ENCODE measurements at regions not wholly inside any gene's neighbourhood (a gene's known extent, or its start where the extent isn't known, plus 50 kb on each side); places are given as distances from the start of the nearest gene placed in this dataset.
A peak's percentile ranks its signal among the peaks of the same experiment; 100 is the strongest.

GRCh38 chr15:70253461-70254156 lies 155.9 kb upstream of the TLE3 start:
- Histone ChIP-seq H3K79me2 (ENCODE audit: control insufficient read depth, insufficient read depth, low read length) (no peaks in the 10 kb centered on the region), H3K9me3 (replicated peaks; ENCODE audit: control insufficient read depth, insufficient read depth, low read length) (peaks cover 2% of the 10 kb centered on the region; the same call in 1 of the 3 replicates), H3K4me3 (no peak overlapping the region), H3K27ac (ENCODE audit: control insufficient read depth, insufficient read depth) (no peak overlapping the region), H3K36me3 (ENCODE audit: control insufficient read depth in 2 of 2, insufficient read depth in 2 of 2, low read length in 1 of 2) (no peaks in the 10 kb centered on the region), H3K4me1 (ENCODE audit: control insufficient read depth, insufficient read depth, low read length) (peaks cover 15% of the 10 kb centered on the region), H2AFZ (ENCODE audit: control insufficient read depth, low read depth, low read length) (no peak overlapping the region), H3K9ac (ENCODE audit: control insufficient read depth, insufficient read depth, low read length) (no peak overlapping the region), H4K20me1 (ENCODE audit: control insufficient read depth, insufficient read depth) (no peaks in the 10 kb centered on the region), H3K4me2 (ENCODE audit: control insufficient read depth, insufficient read depth) (no peak overlapping the region), H3K27me3 (replicated peaks in 1 of 2; ENCODE audit: control insufficient read depth in 2 of 2, insufficient read depth in 2 of 2, low read length in 1 of 2) (no peaks in the 10 kb centered on the region)
- SMC1A ChIA-PET (ENCODE audit: uncharacterized antibody, unreplicated experiment), result no interaction called here
- CTCF ChIA-PET, result interaction anchor here (0.6 to 1.1 kb wide), 3 partner anchors 13 to 156 kb away, joined by 3 read pairs; partner anchors contain the start of gene TLE3
- POLR2A ChIA-PET, result no interaction called here
- no TSS peak for BruUV-seq (replicated peaks)
- RAD21 ChIA-PET (ENCODE audit: unreplicated experiment), result no interaction called here
- intact Hi-C loops (cut with micrococcal nuclease; ENCODE audit: unreplicated experiment), result no loop called here
- peak; percentile 56 for ATAC-seq
- FAIRE-seq, result no peak
- in situ Hi-C loops (cut with MboI), result no loop called here
- WGBS (ENCODE audit: insufficient coverage, insufficient replicate concordance, low lambda C conversion rate, missing lambda C conversion rate), result 66% methylated on average over 11 of the region's 11 CpGs
- DNase-seq (ENCODE audit: low read depth, low spot score), result no peak
- TF ChIP-seq RUNX3 (IDR thresholded peaks at IDR 0.05; ENCODE audit: low read length), result peak; percentile 52; the same call in 1 of the 2 replicates
- no peak for TF ChIP-seq RCOR1 (conservative IDR thresholded peaks at IDR 0.05; ENCODE audit: low read depth, low read length)
- TF ChIP-seq BHLHE40 (IDR thresholded peaks at IDR 0.05; ENCODE audit: borderline replicate concordance in 1 of 2, low read depth in 2 of 2, low read length in 1 of 2), result peak in 1 of 2 experiments; percentile 14; a peak in 1 of 4 replicates
- no peak for TF ChIP-seq ATF7 (IDR thresholded peaks at IDR 0.05; ENCODE audit: low read depth)
- peak; percentile 42; the same call in 1 of the 2 replicates for TF ChIP-seq JUNB (IDR thresholded peaks at IDR 0.05)

GRCh38 chr15:70252951-70253320 lies 155.2 kb upstream of the TLE3 start:
- in situ Hi-C loops (cut with MboI) (no loop called here), intact Hi-C loops (cut with micrococcal nuclease; ENCODE audit: unreplicated experiment) (no loop called here)
- Histone ChIP-seq H3K27me3 (replicated peaks in 1 of 2; ENCODE audit: control insufficient read depth in 2 of 2, insufficient read depth in 2 of 2, low read length in 1 of 2) (no peaks in the 10 kb centered on the region), H3K9ac (ENCODE audit: control insufficient read depth, insufficient read depth, low read length) (no peak overlapping the region), H3K27ac (ENCODE audit: control insufficient read depth, insufficient read depth) (no peak overlapping the region), H3K36me3 (ENCODE audit: control insufficient read depth in 2 of 2, insufficient read depth in 2 of 2, low read length in 1 of 2) (no peaks in the 10 kb centered on the region), H3K9me3 (replicated peaks; ENCODE audit: control insufficient read depth, insufficient read depth, low read length) (peaks cover 2% of the 10 kb centered on the region; the same call in 1 of the 3 replicates), H3K79me2 (ENCODE audit: control insufficient read depth, insufficient read depth, low read length) (no peaks in the 10 kb centered on the region), H3K4me1 (ENCODE audit: control insufficient read depth, insufficient read depth, low read length) (peaks cover 14% of the 10 kb centered on the region), H4K20me1 (ENCODE audit: control insufficient read depth, insufficient read depth) (no peaks in the 10 kb centered on the region), H2AFZ (ENCODE audit: control insufficient read depth, low read depth, low read length) (no peak overlapping the region), H3K4me3 (no peak overlapping the region), H3K4me2 (ENCODE audit: control insufficient read depth, insufficient read depth) (no peak overlapping the region)
- SMC1A ChIA-PET (ENCODE audit: uncharacterized antibody, unreplicated experiment), result interaction anchor here (1.3 kb wide), 1 partner anchor 9 kb away, joined by 3 read pairs; no protein-coding TSS in a partner anchor
- DNase-seq (ENCODE audit: low read depth, low spot score) (no peak), ATAC-seq (no peak), FAIRE-seq (no peak)
- RAD21 ChIA-PET (ENCODE audit: unreplicated experiment), result no interaction called here
- WGBS (ENCODE audit: insufficient coverage, insufficient replicate concordance, low lambda C conversion rate, missing lambda C conversion rate), result 63% methylated on average over 7 of the region's 7 CpGs
- CTCF ChIA-PET, result interaction anchor here (0.6 to 1.1 kb wide), 2 partner anchors 13 to 155 kb away, joined by 3 read pairs; partner anchors contain the start of gene TLE3
- no TSS peak for BruUV-seq (replicated peaks)
- POLR2A ChIA-PET, result interaction anchor here (0.6 kb wide), 1 partner anchor 19 kb away, joined by 3 read pairs; no protein-coding TSS in a partner anchor
- no peak for TF ChIP-seq STAT3 (IDR thresholded peaks at IDR 0.05; ENCODE audit: low read depth, low read length)
- no peak for TF ChIP-seq HDAC2 (IDR thresholded peaks at IDR 0.05)
- TF ChIP-seq, protein P1, sequence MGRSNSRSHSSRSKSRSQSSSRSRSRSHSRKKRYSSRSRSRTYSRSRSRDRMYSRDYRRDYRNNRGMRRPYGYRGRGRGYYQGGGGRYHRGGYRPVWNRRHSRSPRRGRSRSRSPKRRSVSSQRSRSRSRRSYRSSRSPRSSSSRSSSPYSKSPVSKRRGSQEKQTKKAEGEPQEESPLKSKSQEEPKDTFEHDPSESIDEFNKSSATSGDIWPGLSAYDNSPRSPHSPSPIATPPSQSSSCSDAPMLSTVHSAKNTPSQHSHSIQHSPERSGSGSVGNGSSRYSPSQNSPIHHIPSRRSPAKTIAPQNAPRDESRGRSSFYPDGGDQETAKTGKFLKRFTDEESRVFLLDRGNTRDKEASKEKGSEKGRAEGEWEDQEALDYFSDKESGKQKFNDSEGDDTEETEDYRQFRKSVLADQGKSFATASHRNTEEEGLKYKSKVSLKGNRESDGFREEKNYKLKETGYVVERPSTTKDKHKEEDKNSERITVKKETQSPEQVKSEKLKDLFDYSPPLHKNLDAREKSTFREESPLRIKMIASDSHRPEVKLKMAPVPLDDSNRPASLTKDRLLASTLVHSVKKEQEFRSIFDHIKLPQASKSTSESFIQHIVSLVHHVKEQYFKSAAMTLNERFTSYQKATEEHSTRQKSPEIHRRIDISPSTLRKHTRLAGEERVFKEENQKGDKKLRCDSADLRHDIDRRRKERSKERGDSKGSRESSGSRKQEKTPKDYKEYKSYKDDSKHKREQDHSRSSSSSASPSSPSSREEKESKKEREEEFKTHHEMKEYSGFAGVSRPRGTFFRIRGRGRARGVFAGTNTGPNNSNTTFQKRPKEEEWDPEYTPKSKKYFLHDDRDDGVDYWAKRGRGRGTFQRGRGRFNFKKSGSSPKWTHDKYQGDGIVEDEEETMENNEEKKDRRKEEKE (IDR thresholded peaks at IDR 0.05), result no peak
- TF ChIP-seq YY1 (IDR thresholded peaks at IDR 0.05; ENCODE audit: low read depth, low read length), result no peak
- no peak for TF ChIP-seq STAT1 (conservative IDR thresholded peaks at IDR 0.05)
- TF ChIP-seq DPF2 (IDR thresholded peaks at IDR 0.05), result no peak
